OCI-LY1 (cell line): ENCODE measurements at regions not wholly inside any gene's neighbourhood (a gene's known extent, or its start where the extent isn't known, plus 50 kb on each side); places are given as distances from the start of the nearest gene placed in this dataset.

Experiments
- H2AFZ ChIP-seq: fragments of 200-600 bp; sonication (generic), shearing (Covaris generic); 2 replicates; pipeline ENCODE4 v1.6.0; 2014; ENCODE audit warnings: antibody characterized with exemption, mild to moderate bottlenecking, low read length
- H3F3A ChIP-seq: fragments of 200-600 bp; sonication (generic), shearing (Covaris generic); 2 replicates; pipeline ENCODE4 v1.6.0; 2014; ENCODE audit warnings: mild to moderate bottlenecking, antibody characterized with exemption, low read length, moderate library complexity; ENCODE audit not compliant: insufficient read depth
- H3K27ac ChIP-seq: fragments of 200-600 bp; sonication (generic); 2 replicates; pipeline ENCODE4 v1.5.1; 2014; ENCODE audit warnings: low read length, mixed run types, mild to moderate bottlenecking, low read depth; ENCODE audit not compliant: poor library complexity, severe bottlenecking
- H3K27me3 ChIP-seq: fragments of 200-600 bp; sonication (generic); 2 replicates; pipeline ENCODE4 v1.6.0; 2014; ENCODE audit warnings: antibody characterized with exemption, mild to moderate bottlenecking, low read length, moderate library complexity; ENCODE audit not compliant: insufficient read depth
- H3K36me3 ChIP-seq: fragments of 200-600 bp; sonication (generic); 2 replicates; pipeline ENCODE4 v1.6.1; 2014; ENCODE audit warnings: mild to moderate bottlenecking, antibody characterized with exemption, low read length, moderate library complexity, mixed read lengths; ENCODE audit not compliant: insufficient read depth
- H3K4me1 ChIP-seq: fragments of 200-600 bp; sonication (generic); 2 replicates; pipeline ENCODE4 v1.5.1; 2014; ENCODE audit warnings: mild to moderate bottlenecking, low read length, moderate library complexity; ENCODE audit not compliant: insufficient read depth, severe bottlenecking
- H3K4me2 ChIP-seq: fragments of 200-600 bp; sonication (generic), shearing (Covaris generic); 2 replicates; pipeline ENCODE4 v1.6.1; 2014; ENCODE audit warnings: low read length
- H3K4me3 ChIP-seq: fragments of 200-600 bp; sonication (generic); 2 replicates; pipeline ENCODE4 v1.5.1; 2014; ENCODE audit warnings: low read length, low read depth, mild to moderate bottlenecking, mixed read lengths; ENCODE audit not compliant: poor library complexity, severe bottlenecking
- H3K79me2 ChIP-seq: fragments of 200-600 bp; shearing (Covaris generic); 2 replicates; pipeline ENCODE4 v1.6.1; 2016; ENCODE audit warnings: mixed run types, low read length, mixed read lengths; ENCODE audit not compliant: insufficient read depth
- H3K9ac ChIP-seq: fragments of 200-600 bp; sonication (generic), shearing (Covaris generic); 2 replicates; pipeline ENCODE4 v1.6.1; 2014; ENCODE audit warnings: mild to moderate bottlenecking, low read length, mixed read lengths
- H3K9me2 ChIP-seq: fragments of 200-600 bp; sonication (generic), shearing (Covaris generic); 2 replicates; pipeline ENCODE4 v1.6.1; 2014; ENCODE audit warnings: low read depth, mild to moderate bottlenecking, low read length, mixed read lengths
- H3K9me3 ChIP-seq: fragments of 200-600 bp; shearing (Covaris generic); 2 replicates; pipeline ENCODE4 v1.6.1; 2014; ENCODE audit warnings: low read length, mixed read lengths
- H4K20me1 ChIP-seq: fragments of 200-600 bp; sonication (generic), shearing (Covaris generic); 2 replicates; pipeline ENCODE4 v1.6.0; 2016; ENCODE audit warnings: mild to moderate bottlenecking, low read length; ENCODE audit not compliant: insufficient read depth
- CTCF ChIP-seq: fragments of 200-600 bp; sonication (generic), shearing (Covaris generic); IDR thresholded peaks from 2 replicates; pipeline ENCODE4 v1.5.1; 2017; ENCODE audit warnings: mild to moderate bottlenecking, antibody characterized with exemption, low read length, moderate library complexity, mixed read lengths
- EZH2 ChIP-seq: fragments of 200-600 bp; sonication (generic), shearing (Covaris generic); IDR thresholded peaks from 2 replicates; pipeline ENCODE4 v1.8.0; 2017; ENCODE audit warnings: borderline replicate concordance, mixed run types, mild to moderate bottlenecking, antibody characterized with exemption, low read length, moderate library complexity, mixed read lengths

GRCh38 chr1:238767321-238767720 lies 619.0 kb upstream of the CHRM3 start:
- Histone ChIP-seq H3K27ac (no peak overlapping the region), H4K20me1 (no peaks in the 10 kb centered on the region), H3K79me2 (no peaks in the 10 kb centered on the region), H3K36me3 (no peaks in the 10 kb centered on the region), H2AFZ (no peak overlapping the region), H3K4me2 (no peak overlapping the region), H3K4me3 (no peak overlapping the region), H3K27me3 (no peaks in the 10 kb centered on the region), H3K4me1 (no peaks in the 10 kb centered on the region), H3K9me3 (no peaks in the 10 kb centered on the region), H3F3A (no peaks in the 10 kb centered on the region), H3K9ac (no peak overlapping the region), H3K9me2 (no peaks in the 10 kb centered on the region)
- TF ChIP-seq CTCF (no peak), EZH2 (no peak)

GRCh38 chr1:238764779-238765178 lies 621.6 kb upstream of the CHRM3 start:
- Histone ChIP-seq H3K9me2 (no peaks in the 10 kb centered on the region), H2AFZ (no peak overlapping the region), H4K20me1 (no peaks in the 10 kb centered on the region), H3K36me3 (no peaks in the 10 kb centered on the region), H3K79me2 (no peaks in the 10 kb centered on the region), H3K4me3 (no peak overlapping the region), H3K9me3 (no peaks in the 10 kb centered on the region), H3F3A (no peaks in the 10 kb centered on the region), H3K27ac (no peak overlapping the region), H3K4me1 (no peaks in the 10 kb centered on the region), H3K4me2 (no peak overlapping the region), H3K9ac (no peak overlapping the region), H3K27me3 (no peaks in the 10 kb centered on the region)
- no peak for TF ChIP-seq EZH2
- no peak for TF ChIP-seq CTCF

GRCh38 chr1:238753252-238753651 lies 633.1 kb upstream of the CHRM3 start:
- no peak overlapping the region for H3K4me2 ChIP-seq
- H4K20me1 ChIP-seq, result no peaks in the 10 kb centered on the region
- no peak overlapping the region for H3K9ac ChIP-seq
- no peak overlapping the region for H3K27ac ChIP-seq
- no peaks in the 10 kb centered on the region for H3F3A ChIP-seq
- no peaks in the 10 kb centered on the region for H3K36me3 ChIP-seq
- H2AFZ ChIP-seq, result no peak overlapping the region
- no peaks in the 10 kb centered on the region for H3K79me2 ChIP-seq
- TF ChIP-seq EZH2 (no peak), CTCF (no peak)
- no peak overlapping the region for H3K4me3 ChIP-seq
- H3K27me3 ChIP-seq, result no peaks in the 10 kb centered on the region
- no peaks in the 10 kb centered on the region for H3K4me1 ChIP-seq
- H3K9me3 ChIP-seq, result no peaks in the 10 kb centered on the region
- H3K9me2 ChIP-seq, result no peaks in the 10 kb centered on the region
